GM04503 (cell line): ENCODE measurements at regions not wholly inside any gene's neighbourhood (a gene's known extent, or its start where the extent isn't known, plus 50 kb on each side); places are given as distances from the start of the nearest gene placed in this dataset.

ENCODE experiments used
- DNase-seq: peaks from one replicate; pipeline ENCODE4 v3.0.0-alpha.2; 2012; ENCODE audit warnings: low read depth

- no peak for DNase-seq
Observed at GRCh38 chr16:65954446-65954845, 412.0 kb upstream of the CDH5 start.

GRCh38 chr16:65950211-65950610, 416.3 kb upstream of the CDH5 start:
- no peak for DNase-seq

- no peak for DNase-seq
Observed at GRCh38 chr16:65948361-65948760, 418.1 kb upstream of the CDH5 start.

GRCh38 chr16:65947951-65948350, 418.5 kb upstream of the CDH5 start:
- DNase-seq = no peak

GRCh38 chr16:65945493-65945892, 421.0 kb upstream of the CDH5 start:
- DNase-seq = no peak

GRCh38 chr16:65944361-65944760, 422.1 kb upstream of the CDH5 start:
- DNase-seq = no peak

- DNase-seq = no peak
Observed at GRCh38 chr16:65940711-65941110, 425.8 kb upstream of the CDH5 start.

- DNase-seq = no peak
Observed at GRCh38 chr16:65938083-65938482, 428.4 kb upstream of the CDH5 start.

GRCh38 chr16:65937455-65937854, 429.0 kb upstream of the CDH5 start:
- DNase-seq = no peak

- DNase-seq = no peak
Observed at GRCh38 chr16:65936096-65936495, 430.4 kb upstream of the CDH5 start.

- DNase-seq = no peak
Observed at GRCh38 chr16:65934443-65934842, 432.0 kb upstream of the CDH5 start.

GRCh38 chr16:65933703-65934102, 432.8 kb upstream of the CDH5 start:
- DNase-seq = no peak

- no peak for DNase-seq
Observed at GRCh38 chr16:65932350-65933072, 434.0 kb upstream of the CDH5 start.

GRCh38 chr16:65922923-65923322, 443.6 kb upstream of the CDH5 start:
- no peak for DNase-seq

GRCh38 chr16:65919986-65920376, 446.5 kb upstream of the CDH5 start:
- DNase-seq = no peak

GRCh38 chr16:65919145-65919985, 447.1 kb upstream of the CDH5 start:
- DNase-seq = no peak

GRCh38 chr16:65917466-65917865, 449.0 kb upstream of the CDH5 start:
- DNase-seq = no peak

- no peak for DNase-seq
Observed at GRCh38 chr16:65916995-65917394, 449.5 kb upstream of the CDH5 start.

GRCh38 chr16:65910291-65910690, 456.2 kb upstream of the CDH5 start:
- no peak for DNase-seq

- DNase-seq = no peak
Observed at GRCh38 chr16:65909310-65910050, 457.0 kb upstream of the CDH5 start.

- no peak for DNase-seq
Observed at GRCh38 chr16:65908568-65908967, 457.9 kb upstream of the CDH5 start.

GRCh38 chr16:65905331-65905730, 461.2 kb upstream of the CDH5 start:
- DNase-seq = no peak
